Ishikawa (cell line): ENCODE measurements at regions not wholly inside any gene's neighbourhood (a gene's known extent, or its start where the extent isn't known, plus 50 kb on each side); places are given as distances from the start of the nearest gene placed in this dataset.

Experiments used
- CEBPB ChIP-seq: IDR thresholded peaks from 2 replicates; pipeline ENCODE4 v1.6.1; 2012
- CREB1 ChIP-seq: IDR thresholded peaks from 2 replicates; pipeline ENCODE4 v1.6.1; 2012; ENCODE audit warnings: low read depth
- EGR1 ChIP-seq: IDR thresholded peaks from 2 replicates; pipeline ENCODE4 v1.6.1; 2012
- EP300 ChIP-seq: IDR thresholded peaks from 2 replicates; pipeline ENCODE4 v1.6.1; 2012; ENCODE audit warnings: borderline replicate concordance
- FOXM1 ChIP-seq: IDR thresholded peaks from 2 replicates; pipeline ENCODE4 v1.6.1; 2012; ENCODE audit warnings: low read depth, borderline replicate concordance
- NFIC ChIP-seq: IDR thresholded peaks from 2 replicates; pipeline ENCODE4 v1.6.1; 2012
- RAD21 ChIP-seq: IDR thresholded peaks from 2 replicates; pipeline ENCODE4 v1.6.1; 2012; ENCODE audit warnings: low read depth
- TAF1 ChIP-seq: IDR thresholded peaks from 2 replicates; pipeline ENCODE4 v1.6.1; 2012; ENCODE audit warnings: low read depth, mild to moderate bottlenecking
- TCF12 ChIP-seq: IDR thresholded peaks from 2 replicates; pipeline ENCODE4 v1.6.1; 2012; ENCODE audit warnings: low read depth
- TEAD4 ChIP-seq: IDR thresholded peaks from 2 replicates; pipeline ENCODE4 v1.6.1; 2012
- YY1 ChIP-seq: IDR thresholded peaks from 2 replicates; pipeline ENCODE4 v1.6.1; 2012; ENCODE audit warnings: low read depth
- ZBTB7A ChIP-seq: IDR thresholded peaks from 2 replicates; pipeline ENCODE4 v1.6.1; 2012; ENCODE audit warnings: low read depth
- TF ChIP-seq, protein P1 (sequence below): IDR thresholded peaks from 2 replicates; pipeline ENCODE4 v1.6.1; 2012
- TF ChIP-seq, protein P2 (sequence below): IDR thresholded peaks from 2 replicates; pipeline ENCODE4 v1.6.1; 2012
- TF ChIP-seq, protein P3 (sequence below): IDR thresholded peaks from 2 replicates; pipeline ENCODE4 v1.6.1; 2012; ENCODE audit warnings: low read depth, mild to moderate bottlenecking

DNA sequence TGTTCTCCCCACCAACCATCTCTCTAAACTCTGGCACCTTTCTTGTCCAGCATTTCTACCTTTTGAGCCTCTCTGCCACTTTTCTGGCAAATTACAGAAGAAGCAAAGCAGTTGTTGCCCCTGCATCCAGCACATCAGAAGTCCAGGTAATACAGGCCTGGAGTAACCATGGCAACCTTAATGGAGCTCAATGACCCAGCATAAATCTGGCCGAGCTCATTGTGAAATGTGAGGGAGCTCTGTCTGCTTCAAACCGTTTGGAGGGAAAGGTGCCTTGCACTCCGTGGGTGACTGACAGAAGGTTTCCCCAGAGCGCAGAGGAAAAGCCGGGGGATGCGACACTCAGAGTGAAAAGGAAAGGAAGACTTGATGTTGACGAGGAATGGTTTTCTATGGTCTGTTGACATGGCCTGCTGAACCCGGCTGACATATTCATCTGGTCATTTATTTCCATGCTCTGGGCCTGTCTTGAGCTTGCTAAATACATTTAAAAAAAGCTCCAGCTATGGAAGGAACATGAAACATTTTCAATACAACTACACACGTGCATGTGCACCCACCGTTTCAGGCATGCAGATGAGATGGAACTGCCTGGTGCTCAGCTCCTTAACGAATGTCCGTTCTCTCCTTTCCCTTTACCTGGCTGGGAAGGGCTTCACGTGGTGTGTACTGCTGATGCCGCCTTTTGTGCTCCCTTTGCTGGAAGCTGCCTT lies 74.9 kb downstream of the ADRA2A start:
- TF ChIP-seq RAD21 (no peak), EP300 (no peak)

DNA sequence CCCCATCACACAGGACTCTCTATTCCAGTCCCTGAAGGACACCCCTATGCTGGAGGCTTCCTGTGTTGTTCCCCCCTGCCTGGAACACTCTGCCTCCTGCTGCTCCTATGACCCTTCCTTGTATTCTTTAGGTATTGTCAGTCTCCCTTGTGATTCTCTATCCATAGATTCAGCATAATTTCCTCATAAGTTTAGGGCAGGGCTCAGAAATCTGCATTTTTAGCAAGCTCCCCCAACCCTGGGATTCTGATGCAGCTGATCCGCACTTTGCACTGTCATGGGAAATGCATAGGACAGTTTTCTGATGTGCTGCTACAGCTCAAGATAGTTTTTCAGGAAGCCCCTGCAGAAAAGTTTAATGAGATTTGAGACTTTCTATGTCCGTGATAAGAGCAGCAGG lies 79.9 kb downstream of the ADRA2A start:
- TF ChIP-seq TEAD4 (no peak), EP300 (no peak), NFIC (no peak), TCF12 (no peak), CREB1 (no peak)
- TF ChIP-seq, protein P1, sequence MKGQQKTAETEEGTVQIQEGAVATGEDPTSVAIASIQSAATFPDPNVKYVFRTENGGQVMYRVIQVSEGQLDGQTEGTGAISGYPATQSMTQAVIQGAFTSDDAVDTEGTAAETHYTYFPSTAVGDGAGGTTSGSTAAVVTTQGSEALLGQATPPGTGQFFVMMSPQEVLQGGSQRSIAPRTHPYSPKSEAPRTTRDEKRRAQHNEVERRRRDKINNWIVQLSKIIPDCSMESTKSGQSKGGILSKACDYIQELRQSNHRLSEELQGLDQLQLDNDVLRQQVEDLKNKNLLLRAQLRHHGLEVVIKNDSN, result no peak

DNA sequence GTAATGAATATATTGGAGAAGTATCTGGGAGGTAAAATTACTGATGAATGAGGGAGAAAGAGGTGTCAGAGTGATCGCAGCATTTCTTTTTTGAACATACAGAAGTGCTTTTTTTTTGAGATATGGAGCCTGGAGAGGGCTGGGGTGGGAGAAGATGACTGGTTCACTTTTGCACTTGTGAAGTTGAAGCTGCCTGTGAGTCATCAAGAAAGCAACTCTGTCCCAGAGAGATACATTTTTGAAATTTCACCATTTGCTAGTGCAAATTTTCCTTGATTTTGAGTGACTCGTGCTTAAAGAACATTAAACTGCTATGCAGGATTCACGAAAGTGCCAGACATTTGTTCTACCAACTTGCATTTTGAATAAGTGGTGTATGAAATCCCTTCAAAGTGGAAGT lies 81.8 kb downstream of the ADRA2A start:
- TF ChIP-seq TCF12, result no peak
- no peak for TF ChIP-seq EGR1
- TF ChIP-seq, protein P2, sequence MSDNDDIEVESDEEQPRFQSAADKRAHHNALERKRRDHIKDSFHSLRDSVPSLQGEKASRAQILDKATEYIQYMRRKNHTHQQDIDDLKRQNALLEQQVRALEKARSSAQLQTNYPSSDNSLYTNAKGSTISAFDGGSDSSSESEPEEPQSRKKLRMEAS, result no peak
- TF ChIP-seq, protein P1, result no peak
- no peak for TF ChIP-seq YY1
- no peak for TF ChIP-seq CEBPB
- TF ChIP-seq TAF1, result no peak
- TF ChIP-seq NFIC, result no peak
- TF ChIP-seq ZBTB7A, result no peak
- no peak for TF ChIP-seq TEAD4
- TF ChIP-seq FOXM1, result no peak
- TF ChIP-seq RAD21, result no peak
- TF ChIP-seq EP300, result no peak
- no peak for TF ChIP-seq CREB1
- TF ChIP-seq, protein P3, sequence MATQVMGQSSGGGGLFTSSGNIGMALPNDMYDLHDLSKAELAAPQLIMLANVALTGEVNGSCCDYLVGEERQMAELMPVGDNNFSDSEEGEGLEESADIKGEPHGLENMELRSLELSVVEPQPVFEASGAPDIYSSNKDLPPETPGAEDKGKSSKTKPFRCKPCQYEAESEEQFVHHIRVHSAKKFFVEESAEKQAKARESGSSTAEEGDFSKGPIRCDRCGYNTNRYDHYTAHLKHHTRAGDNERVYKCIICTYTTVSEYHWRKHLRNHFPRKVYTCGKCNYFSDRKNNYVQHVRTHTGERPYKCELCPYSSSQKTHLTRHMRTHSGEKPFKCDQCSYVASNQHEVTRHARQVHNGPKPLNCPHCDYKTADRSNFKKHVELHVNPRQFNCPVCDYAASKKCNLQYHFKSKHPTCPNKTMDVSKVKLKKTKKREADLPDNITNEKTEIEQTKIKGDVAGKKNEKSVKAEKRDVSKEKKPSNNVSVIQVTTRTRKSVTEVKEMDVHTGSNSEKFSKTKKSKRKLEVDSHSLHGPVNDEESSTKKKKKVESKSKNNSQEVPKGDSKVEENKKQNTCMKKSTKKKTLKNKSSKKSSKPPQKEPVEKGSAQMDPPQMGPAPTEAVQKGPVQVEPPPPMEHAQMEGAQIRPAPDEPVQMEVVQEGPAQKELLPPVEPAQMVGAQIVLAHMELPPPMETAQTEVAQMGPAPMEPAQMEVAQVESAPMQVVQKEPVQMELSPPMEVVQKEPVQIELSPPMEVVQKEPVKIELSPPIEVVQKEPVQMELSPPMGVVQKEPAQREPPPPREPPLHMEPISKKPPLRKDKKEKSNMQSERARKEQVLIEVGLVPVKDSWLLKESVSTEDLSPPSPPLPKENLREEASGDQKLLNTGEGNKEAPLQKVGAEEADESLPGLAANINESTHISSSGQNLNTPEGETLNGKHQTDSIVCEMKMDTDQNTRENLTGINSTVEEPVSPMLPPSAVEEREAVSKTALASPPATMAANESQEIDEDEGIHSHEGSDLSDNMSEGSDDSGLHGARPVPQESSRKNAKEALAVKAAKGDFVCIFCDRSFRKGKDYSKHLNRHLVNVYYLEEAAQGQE, result no peak

DNA sequence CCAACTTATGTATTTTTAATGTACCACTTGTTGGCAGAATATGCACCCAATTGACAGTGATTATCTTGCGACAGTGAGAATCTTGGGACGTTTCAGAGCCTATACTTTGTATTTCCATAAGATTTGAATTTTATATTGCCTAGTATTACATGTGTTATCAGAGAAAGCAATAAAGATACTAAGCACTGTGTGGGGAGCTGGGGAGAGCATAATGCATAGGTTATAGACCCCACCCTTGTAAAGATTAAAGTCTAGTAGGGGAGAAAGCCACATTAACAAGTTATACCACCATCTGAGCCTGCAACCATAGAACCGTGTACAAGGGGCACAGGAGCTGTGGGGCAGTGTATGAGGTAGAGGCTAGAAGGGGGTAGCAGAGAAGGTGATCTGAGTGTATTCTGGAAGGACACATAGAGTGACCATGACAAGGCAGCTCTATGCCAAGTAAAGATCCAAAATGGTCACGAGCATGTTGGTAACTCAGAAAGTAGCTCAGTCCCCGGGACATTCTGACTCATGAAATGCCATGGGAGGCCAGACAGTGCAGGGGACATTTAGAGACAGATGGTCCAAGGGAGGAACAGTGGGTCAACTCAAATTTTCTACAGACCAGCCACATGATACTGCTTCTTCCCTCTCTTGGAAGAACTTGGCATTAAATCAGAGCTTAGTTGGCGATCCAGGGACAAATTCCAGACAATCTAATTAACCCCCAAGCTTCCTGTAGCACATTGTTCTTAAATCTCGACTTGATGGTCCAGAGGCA lies 84.5 kb downstream of the ADRA2A start:
- TF ChIP-seq TCF12 (no peak), TEAD4 (no peak), CEBPB (no peak), NFIC (no peak), YY1 (no peak), EGR1 (no peak), CREB1 (no peak)
- TF ChIP-seq, protein P2, result no peak

DNA sequence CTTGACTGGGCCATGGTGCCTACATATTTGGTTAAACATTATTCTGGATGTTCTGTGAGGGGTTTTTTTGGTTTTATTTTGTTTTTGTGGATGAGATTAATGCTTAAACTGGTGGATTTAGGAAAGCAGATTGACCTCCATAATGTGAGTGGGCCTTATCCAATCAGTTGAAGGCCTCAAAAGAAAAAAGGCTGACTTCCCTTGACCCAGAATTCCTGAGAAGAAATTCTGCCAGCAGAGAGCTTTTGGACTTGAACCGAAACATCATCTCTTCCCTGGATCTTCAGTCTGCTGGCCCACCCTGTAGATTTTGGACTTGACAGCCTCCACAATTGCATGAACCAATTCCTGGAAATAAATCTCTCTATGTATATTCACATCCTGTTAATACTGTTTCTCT lies 94.4 kb downstream of the ADRA2A start:
- TF ChIP-seq EP300 (no peak), NFIC (no peak), FOXM1 (no peak), EGR1 (no peak), TCF12 (no peak), CREB1 (no peak), TEAD4 (no peak), TAF1 (no peak), RAD21 (no peak), YY1 (no peak), ZBTB7A (no peak)
- TF ChIP-seq, protein P2, result no peak
- TF ChIP-seq, protein P3, result no peak
- TF ChIP-seq, protein P1, result no peak
